HG03521 (cell line): ENCODE measurements at regions not wholly inside any gene's neighbourhood (a gene's known extent, or its start where the extent isn't known, plus 50 kb on each side); places are given as distances from the start of the nearest gene placed in this dataset.
"Not testable (repeated sequence)": the region's sequence is repeated elsewhere in the genome, so short reads cannot be mapped to it uniquely, and the experiment has no call there.

ENCODE experiments used
- ATAC-seq: cut with Tn5 transposase; IDR thresholded peaks from one replicate; pipeline ENCODE4 v1.9.1; 2021; ENCODE audit warnings: mild to moderate bottlenecking, moderate library complexity; ENCODE audit not compliant: unreplicated experiment

GRCh38 chr7:142575351-142575750, 173.9 kb upstream of the PRSS1 start:
- not testable (repeated sequence) for ATAC-seq

GRCh38 chr7:142571581-142571980, 177.7 kb upstream of the PRSS1 start:
- ATAC-seq: no peak

- no peak for ATAC-seq
Observed at GRCh38 chr7:142569851-142570250, 179.4 kb upstream of the PRSS1 start.

- no peak for ATAC-seq
Observed at GRCh38 chr7:142568435-142569097, 180.7 kb upstream of the PRSS1 start.

GRCh38 chr7:142567201-142568075, 181.8 kb upstream of the PRSS1 start:
- ATAC-seq: no peak

- ATAC-seq: no peak
Observed at GRCh38 chr7:142566271-142566670, 183.0 kb upstream of the PRSS1 start.

- ATAC-seq: not testable (repeated sequence)
Observed at GRCh38 chr7:142564125-142564524, 185.1 kb upstream of the PRSS1 start.

- ATAC-seq: no peak
Observed at GRCh38 chr7:142563470-142563869, 185.8 kb upstream of the PRSS1 start.

GRCh38 chr7:142562688-142563087, 186.6 kb upstream of the PRSS1 start:
- no peak for ATAC-seq

GRCh38 chr7:142561396-142561795, 187.9 kb upstream of the PRSS1 start:
- not testable (repeated sequence) for ATAC-seq

- ATAC-seq: not testable (repeated sequence)
Observed at GRCh38 chr7:142560770-142561169, 188.5 kb upstream of the PRSS1 start.

- no peak for ATAC-seq
Observed at GRCh38 chr7:142560166-142560565, 189.1 kb upstream of the PRSS1 start.

GRCh38 chr7:142557971-142558582, 191.2 kb upstream of the PRSS1 start:
- ATAC-seq: peak; percentile 68

GRCh38 chr7:142556740-142557139, 192.5 kb upstream of the PRSS1 start:
- no peak for ATAC-seq

- ATAC-seq: no peak
Observed at GRCh38 chr7:142554560-142555532, 194.4 kb upstream of the PRSS1 start.

- no peak for ATAC-seq
Observed at GRCh38 chr7:142553216-142553615, 196.1 kb upstream of the PRSS1 start.

GRCh38 chr7:142548978-142549377, 200.3 kb upstream of the PRSS1 start:
- ATAC-seq: no peak

- no peak for ATAC-seq
Observed at GRCh38 chr7:142546452-142546851, 202.8 kb upstream of the PRSS1 start.

GRCh38 chr7:142542942-142543341, 206.3 kb upstream of the PRSS1 start:
- ATAC-seq: no peak

- ATAC-seq: no peak
Observed at GRCh38 chr7:142542105-142542504, 207.2 kb upstream of the PRSS1 start.

- ATAC-seq: no peak
Observed at GRCh38 chr7:142540371-142540770, 208.9 kb upstream of the PRSS1 start.
